HL-60 (cell line): ENCODE measurements at regions not wholly inside any gene's neighbourhood (a gene's known extent, or its start where the extent isn't known, plus 50 kb on each side); places are given as distances from the start of the nearest gene placed in this dataset.

Source experiments
- DNase-seq, 2 experiments: peaks; one replicate each; pipeline ENCODE4 v3.0.0-alpha.2; 2010 to 2020; ENCODE audit warnings: low read depth in 1 of 2, low spot score in 1 of 2
- H3K27ac ChIP-seq: fragments of 250-450 bp; sonication (Bioruptor Pico); replicated peaks from 2 replicates; pipeline ENCODE4 v1.5.1; 2020; ENCODE audit warnings: mild to moderate bottlenecking, moderate library complexity
- H3K27me3 ChIP-seq: fragments of 250-450 bp; sonication (Bioruptor Pico); 2 replicates; pipeline ENCODE4 v1.5.1; 2021; ENCODE audit warnings: mild to moderate bottlenecking, moderate library complexity; ENCODE audit not compliant: insufficient read depth, poor library complexity, severe bottlenecking
- H3K4me3 ChIP-seq: replicated peaks from 2 replicates; pipeline ENCODE4 v1.5.1; 2011; ENCODE audit warnings: mild to moderate bottlenecking, control low read depth, low read length; ENCODE audit not compliant: insufficient read depth
- GABPA ChIP-seq: IDR thresholded peaks from 2 replicates; pipeline ENCODE4 v1.6.1; 2012; ENCODE audit warnings: low read depth
- POLR2AphosphoS5 ChIP-seq: IDR thresholded peaks from 2 replicates; pipeline ENCODE4 v1.6.1; 2012; ENCODE audit warnings: low read depth
- SPI1 ChIP-seq: IDR thresholded peaks from 2 replicates; pipeline ENCODE4 v1.6.1; 2012; ENCODE audit warnings: low read depth, mild to moderate bottlenecking, borderline replicate concordance
- TF ChIP-seq, protein P1 (sequence below): IDR thresholded peaks from 2 replicates; pipeline ENCODE4 v1.6.1; 2012; ENCODE audit warnings: low read depth; ENCODE audit not compliant: insufficient replicate concordance
- TF ChIP-seq, protein P2 (sequence below): IDR thresholded peaks from one replicate; pipeline ENCODE4 v1.5.1; 2011; ENCODE audit warnings: low read length, control low read depth, inconsistent platforms; ENCODE audit not compliant: insufficient read depth

DNA sequence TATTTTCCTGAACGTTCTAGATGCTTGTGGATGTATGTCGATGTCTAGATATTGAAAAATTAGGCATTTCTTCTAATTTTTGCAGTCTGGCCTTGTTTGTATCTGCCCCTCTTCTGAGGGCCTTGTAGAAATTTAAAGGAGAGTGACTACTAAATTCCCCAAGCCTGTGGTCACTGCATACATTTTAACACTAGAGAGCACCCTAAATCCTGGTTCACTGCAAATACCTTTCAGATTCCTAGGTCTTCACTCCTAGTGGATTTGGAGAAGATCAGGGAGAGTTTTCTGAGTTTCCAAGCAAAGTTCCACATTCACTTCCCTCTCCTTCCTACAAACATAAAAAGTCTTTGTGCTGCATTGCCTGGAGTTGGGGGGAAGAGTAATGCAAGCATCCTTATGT is 1272.5 kb downstream of the OLFM4 start:
- Histone ChIP-seq H3K27me3 (no peaks in the 10 kb centered on the region), H3K4me3 (no peak overlapping the region), H3K27ac (no peak overlapping the region)
- TF ChIP-seq, protein P1, sequence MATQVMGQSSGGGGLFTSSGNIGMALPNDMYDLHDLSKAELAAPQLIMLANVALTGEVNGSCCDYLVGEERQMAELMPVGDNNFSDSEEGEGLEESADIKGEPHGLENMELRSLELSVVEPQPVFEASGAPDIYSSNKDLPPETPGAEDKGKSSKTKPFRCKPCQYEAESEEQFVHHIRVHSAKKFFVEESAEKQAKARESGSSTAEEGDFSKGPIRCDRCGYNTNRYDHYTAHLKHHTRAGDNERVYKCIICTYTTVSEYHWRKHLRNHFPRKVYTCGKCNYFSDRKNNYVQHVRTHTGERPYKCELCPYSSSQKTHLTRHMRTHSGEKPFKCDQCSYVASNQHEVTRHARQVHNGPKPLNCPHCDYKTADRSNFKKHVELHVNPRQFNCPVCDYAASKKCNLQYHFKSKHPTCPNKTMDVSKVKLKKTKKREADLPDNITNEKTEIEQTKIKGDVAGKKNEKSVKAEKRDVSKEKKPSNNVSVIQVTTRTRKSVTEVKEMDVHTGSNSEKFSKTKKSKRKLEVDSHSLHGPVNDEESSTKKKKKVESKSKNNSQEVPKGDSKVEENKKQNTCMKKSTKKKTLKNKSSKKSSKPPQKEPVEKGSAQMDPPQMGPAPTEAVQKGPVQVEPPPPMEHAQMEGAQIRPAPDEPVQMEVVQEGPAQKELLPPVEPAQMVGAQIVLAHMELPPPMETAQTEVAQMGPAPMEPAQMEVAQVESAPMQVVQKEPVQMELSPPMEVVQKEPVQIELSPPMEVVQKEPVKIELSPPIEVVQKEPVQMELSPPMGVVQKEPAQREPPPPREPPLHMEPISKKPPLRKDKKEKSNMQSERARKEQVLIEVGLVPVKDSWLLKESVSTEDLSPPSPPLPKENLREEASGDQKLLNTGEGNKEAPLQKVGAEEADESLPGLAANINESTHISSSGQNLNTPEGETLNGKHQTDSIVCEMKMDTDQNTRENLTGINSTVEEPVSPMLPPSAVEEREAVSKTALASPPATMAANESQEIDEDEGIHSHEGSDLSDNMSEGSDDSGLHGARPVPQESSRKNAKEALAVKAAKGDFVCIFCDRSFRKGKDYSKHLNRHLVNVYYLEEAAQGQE: no peak
- TF ChIP-seq POLR2AphosphoS5: no peak
- no peak for TF ChIP-seq SPI1
- TF ChIP-seq GABPA: no peak
- TF ChIP-seq, protein P2, sequence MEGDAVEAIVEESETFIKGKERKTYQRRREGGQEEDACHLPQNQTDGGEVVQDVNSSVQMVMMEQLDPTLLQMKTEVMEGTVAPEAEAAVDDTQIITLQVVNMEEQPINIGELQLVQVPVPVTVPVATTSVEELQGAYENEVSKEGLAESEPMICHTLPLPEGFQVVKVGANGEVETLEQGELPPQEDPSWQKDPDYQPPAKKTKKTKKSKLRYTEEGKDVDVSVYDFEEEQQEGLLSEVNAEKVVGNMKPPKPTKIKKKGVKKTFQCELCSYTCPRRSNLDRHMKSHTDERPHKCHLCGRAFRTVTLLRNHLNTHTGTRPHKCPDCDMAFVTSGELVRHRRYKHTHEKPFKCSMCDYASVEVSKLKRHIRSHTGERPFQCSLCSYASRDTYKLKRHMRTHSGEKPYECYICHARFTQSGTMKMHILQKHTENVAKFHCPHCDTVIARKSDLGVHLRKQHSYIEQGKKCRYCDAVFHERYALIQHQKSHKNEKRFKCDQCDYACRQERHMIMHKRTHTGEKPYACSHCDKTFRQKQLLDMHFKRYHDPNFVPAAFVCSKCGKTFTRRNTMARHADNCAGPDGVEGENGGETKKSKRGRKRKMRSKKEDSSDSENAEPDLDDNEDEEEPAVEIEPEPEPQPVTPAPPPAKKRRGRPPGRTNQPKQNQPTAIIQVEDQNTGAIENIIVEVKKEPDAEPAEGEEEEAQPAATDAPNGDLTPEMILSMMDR: no peak
- no peak for DNase-seq

DNA sequence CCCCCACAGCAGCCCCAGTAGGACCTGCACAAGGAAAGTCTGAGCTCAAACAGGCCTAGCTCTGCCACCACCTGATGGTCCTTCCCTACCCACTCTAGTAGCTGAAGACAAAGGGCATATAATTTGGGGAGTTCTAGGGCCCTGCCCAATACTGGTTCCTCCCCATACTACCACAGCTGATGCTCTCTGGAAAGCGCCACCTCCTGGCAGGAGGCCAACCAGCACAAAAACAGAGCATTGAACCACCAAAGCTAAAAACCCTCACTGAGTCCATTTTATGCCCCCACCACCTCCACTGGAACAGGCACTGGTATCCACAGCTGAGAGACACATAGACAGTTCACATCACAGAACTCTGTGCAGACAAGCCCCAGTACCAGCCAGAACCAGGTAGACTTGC is 1276.8 kb downstream of the OLFM4 start:
- no peak for DNase-seq
- Histone ChIP-seq H3K4me3 (no peak overlapping the region), H3K27ac (no peak overlapping the region), H3K27me3 (no peaks in the 10 kb centered on the region)
- no peak for TF ChIP-seq SPI1
- no peak for TF ChIP-seq GABPA

DNA sequence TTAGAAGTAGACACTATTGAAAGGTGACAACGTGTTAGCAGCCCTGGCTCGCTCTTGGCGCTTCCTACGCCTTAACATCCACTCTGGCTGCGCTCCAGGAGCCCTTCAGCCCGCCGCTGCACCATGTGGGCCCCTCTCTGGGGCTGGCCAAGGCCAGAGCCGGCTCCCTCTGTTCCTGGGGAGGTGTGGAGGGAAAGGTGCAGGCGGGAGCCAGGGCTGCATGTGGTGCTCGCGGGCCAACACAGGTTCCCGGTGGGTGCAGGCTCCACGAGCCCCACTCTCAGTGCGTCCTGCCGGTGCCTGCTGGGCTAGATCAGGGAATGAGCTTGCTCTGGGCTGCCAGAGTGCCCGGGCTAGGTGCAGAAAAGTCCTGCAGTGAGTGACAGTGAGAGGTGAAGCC is 1284.3 kb downstream of the OLFM4 start:
- no peak for DNase-seq
- no peak for TF ChIP-seq SPI1
- TF ChIP-seq, protein P1: no peak
- TF ChIP-seq GABPA: no peak
- no peak for TF ChIP-seq POLR2AphosphoS5
- TF ChIP-seq, protein P2: no peak
- Histone ChIP-seq H3K4me3 (no peak overlapping the region), H3K27ac (no peak overlapping the region), H3K27me3 (no peaks in the 10 kb centered on the region)

DNA sequence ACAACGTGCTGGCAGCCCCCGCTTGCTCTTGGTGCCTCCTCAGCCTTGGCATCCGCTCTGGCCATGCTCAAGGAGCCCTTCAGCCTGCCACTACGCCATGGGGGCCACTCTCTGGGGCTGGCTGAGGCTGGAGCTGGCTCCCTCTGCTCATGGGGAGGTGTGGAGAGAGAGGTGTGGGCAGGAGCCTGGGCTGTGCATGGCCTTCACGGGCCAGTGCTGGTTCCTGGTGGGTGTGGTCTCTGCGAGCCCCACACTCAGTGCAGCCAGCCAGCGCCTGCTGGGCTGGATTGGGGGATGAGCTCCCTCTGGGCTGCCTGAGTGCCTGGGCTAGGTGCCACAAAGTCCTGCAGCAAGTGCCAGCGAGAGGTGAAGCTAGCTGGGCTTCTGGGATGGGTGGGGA is 1289.1 kb downstream of the OLFM4 start:
- no peak for DNase-seq
- H3K27me3 ChIP-seq: no peaks in the 10 kb centered on the region

More for the DNA sequence above, 1289.1 kb downstream of the OLFM4 start:
- Histone ChIP-seq H3K4me3 (no peak overlapping the region), H3K27ac (no peak overlapping the region)
- TF ChIP-seq, protein P1: no peak
- TF ChIP-seq SPI1 (no peak), GABPA (no peak), POLR2AphosphoS5 (no peak)
- TF ChIP-seq, protein P2: no peak
